HCT116 (cell line): ENCODE measurements at regions not wholly inside any gene's neighbourhood (a gene's known extent, or its start where the extent isn't known, plus 50 kb on each side); places are given as distances from the start of the nearest gene placed in this dataset.

Experiments
- EZH2 ChIP-seq: fragments of 200-600 bp; sonication (generic); IDR thresholded peaks from 2 replicates; pipeline ENCODE4 v1.6.1; 2017; ENCODE audit warnings: antibody characterized with exemption, mixed run types
- EZH2phosphoT487 ChIP-seq: fragments of 200-600 bp; IDR thresholded peaks from 2 replicates; pipeline ENCODE4 v1.6.1; 2018; ENCODE audit warnings: antibody characterized with exemption, borderline replicate concordance
- JUND ChIP-seq: IDR thresholded peaks from 2 replicates; pipeline ENCODE4 v1.6.1; 2012
- TF ChIP-seq, protein P1 (sequence below), 3 experiments: fragments of 200-600 bp in 1 of 3; sonication (generic) in 1 of 3; IDR thresholded peaks in 2 of 3; conservative IDR thresholded peaks in 1 of 3; 2 replicates each; pipeline ENCODE4 v1.5.1; 2012 to 2017; ENCODE audit warnings: low read depth in 2 of 3, low read length in 2 of 3, antibody characterized with exemption in 1 of 3, borderline replicate concordance in 1 of 3, control low read depth in 1 of 3, mild to moderate bottlenecking in 1 of 3, mixed read lengths in 1 of 3, mixed run types in 1 of 3, moderate library complexity in 1 of 3; ENCODE audit not compliant: insufficient read depth in 1 of 3

DNA sequence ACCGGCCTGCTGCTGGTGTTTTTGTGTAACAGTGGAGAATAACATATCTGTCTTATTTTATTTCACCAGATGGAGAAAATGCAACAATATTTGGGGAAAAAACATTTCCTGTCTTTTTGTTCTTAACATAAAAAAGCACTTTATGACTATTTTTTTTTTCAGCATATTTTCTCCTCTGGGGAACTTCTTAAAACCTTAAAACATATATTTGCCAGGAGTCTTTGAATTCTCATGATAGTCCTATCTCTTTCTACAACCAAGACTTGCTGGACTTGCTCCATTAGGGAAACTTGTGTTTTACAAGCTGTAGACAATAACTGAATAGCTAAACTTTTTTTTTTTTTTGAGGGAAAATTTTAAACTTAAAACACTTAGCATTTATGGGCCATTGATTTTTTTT lies 98.6 kb upstream of the PRDM1 start:
- TF ChIP-seq EZH2phosphoT487 (no peak), EZH2 (no peak), JUND (no peak)
- TF ChIP-seq, protein P1, sequence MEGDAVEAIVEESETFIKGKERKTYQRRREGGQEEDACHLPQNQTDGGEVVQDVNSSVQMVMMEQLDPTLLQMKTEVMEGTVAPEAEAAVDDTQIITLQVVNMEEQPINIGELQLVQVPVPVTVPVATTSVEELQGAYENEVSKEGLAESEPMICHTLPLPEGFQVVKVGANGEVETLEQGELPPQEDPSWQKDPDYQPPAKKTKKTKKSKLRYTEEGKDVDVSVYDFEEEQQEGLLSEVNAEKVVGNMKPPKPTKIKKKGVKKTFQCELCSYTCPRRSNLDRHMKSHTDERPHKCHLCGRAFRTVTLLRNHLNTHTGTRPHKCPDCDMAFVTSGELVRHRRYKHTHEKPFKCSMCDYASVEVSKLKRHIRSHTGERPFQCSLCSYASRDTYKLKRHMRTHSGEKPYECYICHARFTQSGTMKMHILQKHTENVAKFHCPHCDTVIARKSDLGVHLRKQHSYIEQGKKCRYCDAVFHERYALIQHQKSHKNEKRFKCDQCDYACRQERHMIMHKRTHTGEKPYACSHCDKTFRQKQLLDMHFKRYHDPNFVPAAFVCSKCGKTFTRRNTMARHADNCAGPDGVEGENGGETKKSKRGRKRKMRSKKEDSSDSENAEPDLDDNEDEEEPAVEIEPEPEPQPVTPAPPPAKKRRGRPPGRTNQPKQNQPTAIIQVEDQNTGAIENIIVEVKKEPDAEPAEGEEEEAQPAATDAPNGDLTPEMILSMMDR (IDR thresholded peaks at IDR 0.05 in 2 of 3, conservative IDR thresholded peaks at IDR 0.05 in 1 of 3; ENCODE audit: borderline replicate concordance in 1 of 3, insufficient read depth in 1 of 3, low read depth in 2 of 3, low read length in 2 of 3): no peak
